LNCAP (cell line): ENCODE measurements at regions not wholly inside any gene's neighbourhood (a gene's known extent, or its start where the extent isn't known, plus 50 kb on each side); places are given as distances from the start of the nearest gene placed in this dataset.

ENCODE experiments used
- CTCF ChIP-seq: fragments of 450-650 bp; IDR thresholded peaks from 2 replicates; pipeline ENCODE4 v1.5.1; 2017; ENCODE audit warnings: mild to moderate bottlenecking

GRCh38 chr6:22146931-22147701 lies 149.7 kb downstream of the PRL start:
- no peak for TF ChIP-seq CTCF

- no peak for TF ChIP-seq CTCF
Measured at GRCh38 chr6:22147921-22148776, 148.7 kb downstream of the PRL start.

GRCh38 chr6:22149096-22149495 lies 147.7 kb downstream of the PRL start:
- TF ChIP-seq CTCF, result no peak

- no peak for TF ChIP-seq CTCF
Measured at GRCh38 chr6:22149501-22150367, 147.1 kb downstream of the PRL start.

GRCh38 chr6:22150368-22151035 lies 146.3 kb downstream of the PRL start:
- TF ChIP-seq CTCF, result no peak

- TF ChIP-seq CTCF, result no peak
Measured at GRCh38 chr6:22151892-22152291, 144.9 kb downstream of the PRL start.

GRCh38 chr6:22152841-22153240 lies 144.0 kb downstream of the PRL start:
- no peak for TF ChIP-seq CTCF
